ENCODE measurements at regions not wholly inside any gene's neighbourhood (a gene's known extent, or its start where the extent isn't known, plus 50 kb on each side); places are given as distances from the start of the nearest gene placed in this dataset.

DNA sequence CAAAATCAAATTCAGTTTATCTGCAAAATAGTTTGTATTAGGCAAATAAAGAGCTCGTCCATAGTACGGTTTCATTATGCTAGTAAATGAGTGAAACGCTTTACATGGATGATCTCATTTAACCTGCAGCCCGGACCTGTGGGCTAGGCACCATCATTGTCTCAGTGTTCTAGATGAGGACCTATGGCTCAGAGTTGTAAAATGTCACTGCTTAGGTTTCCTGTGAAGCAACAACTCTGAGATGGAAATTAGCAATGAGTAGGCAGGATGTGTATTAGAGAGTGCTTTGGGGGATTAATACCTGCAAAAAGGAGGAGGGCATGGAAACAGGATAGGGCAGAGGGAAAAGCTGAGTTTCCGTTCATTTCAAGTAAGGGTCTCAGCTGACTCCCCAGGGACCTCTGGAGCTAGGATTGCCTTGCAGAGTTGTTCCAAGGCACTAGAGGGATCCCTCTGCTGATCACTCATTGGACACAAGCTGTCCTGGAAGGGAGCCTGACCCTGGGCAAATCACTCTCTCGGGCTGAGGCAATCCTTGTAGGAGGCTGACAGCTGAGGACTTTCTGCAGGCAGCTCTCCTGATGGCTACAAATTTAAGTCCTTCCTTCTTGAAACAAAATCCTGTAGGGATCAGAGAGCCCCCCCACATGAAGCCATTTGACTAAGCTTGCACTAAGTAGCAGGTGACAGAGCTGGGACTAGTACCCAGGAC, 58.8 kb upstream of the SIX2 start:
- in situ Hi-C loops (cut with HindIII; ENCODE audit: low sequenced_read_pairs): no loop called here
- no peak overlapping the region for H3K4me3 ChIP-seq (ENCODE audit: low read depth, low read length)
- TF ChIP-seq CTCF (IDR thresholded peaks at IDR 0.05; ENCODE audit: low read depth, low read length, missing control alignments): no peak
- DNase-seq (ENCODE audit: low read depth): no peak
